Heart right ventricle (tissue), 16 donors: ENCODE measurements at regions not wholly inside any gene's neighbourhood (a gene's known extent, or its start where the extent isn't known, plus 50 kb on each side); places are given as distances from the start of the nearest gene placed in this dataset.

Source experiments
- ATAC-seq, 8 donors: fragments of 200-7000 bp; cut with Tn5 transposase; one replicate each; pipeline ENCODE4 v1.9.1; 2020; ENCODE audit warnings: mild to moderate bottlenecking in 8 of 8, moderate library complexity in 8 of 8, moderate number of reproducible peaks in 1 of 8
- DNase-seq, 2 donors: peaks; one replicate each; pipeline ENCODE4 v3.0.0-alpha.2; 2020
- H3K27ac ChIP-seq, 10 donors: fragments of 200-600 bp; sonication (generic) in 2 of 10; one replicate each; pipeline versions ENCODE4 v1.5.0 to v1.8.0; 2020 to 2022; ENCODE audit warnings: mild to moderate bottlenecking in 3 of 10
- H3K27me3 ChIP-seq, 7 donors: fragments of 200-600 bp; one replicate each; pipeline ENCODE4 v1.8.0; 2021 to 2022; ENCODE audit warnings: mild to moderate bottlenecking in 2 of 7
- H3K36me3 ChIP-seq, 9 donors: fragments of 200-600 bp; sonication (generic) in 1 of 9; one replicate each; pipeline versions ENCODE4 v1.5.0 to v1.8.0; 2020 to 2022; ENCODE audit warnings: mild to moderate bottlenecking in 2 of 9
- H3K4me1 ChIP-seq, 9 donors: fragments of 200-600 bp; sonication (generic) in 1 of 9; one replicate each; pipeline versions ENCODE4 v1.5.0 to v1.8.0; 2020 to 2022; ENCODE audit warnings: mild to moderate bottlenecking in 4 of 9
- H3K4me3 ChIP-seq, 10 donors: fragments of 200-600 bp; sonication (generic) in 2 of 10; one replicate each; pipeline versions ENCODE4 v1.5.0 to v1.8.0; 2020 to 2022; ENCODE audit warnings: mild to moderate bottlenecking in 7 of 10, moderate library complexity in 2 of 10
- H3K9me3 ChIP-seq, 11 donors: fragments of 200-600 bp in 10 of 11; sonication (generic) in 2 of 11; one replicate each; pipeline versions ENCODE4 v1.5.0 to v1.8.0; 2013 to 2022; ENCODE audit warnings: mild to moderate bottlenecking in 2 of 11, control low read depth in 1 of 11, moderate library complexity in 1 of 11
- CTCF ChIP-seq, 9 donors: fragments of 200-600 bp; sonication (generic) in 2 of 9; IDR thresholded peaks; one replicate each; pipeline versions ENCODE4 v1.5.0 to v1.8.0; 2021 to 2022; ENCODE audit warnings: antibody characterized with exemption in 9 of 9, mild to moderate bottlenecking in 5 of 9, moderate library complexity in 1 of 9
- WGBS, 2 donors: extraction: QIAGEN DNeasy Blood & Tissue Kit; methylation state at CpG; one replicate each; pipeline ENCODE4 v1.1.7; 2013; ENCODE audit warnings: inconsistent platforms in 1 of 2; 5-methylcytosine and 5-hydroxymethylcytosine counted together
- intact Hi-C, 10 donors: fragments of 100-400 bp; cut with DNase I; formaldehyde crosslinking; loops; one replicate each; pipeline versions ENCODE4 v1.11.1 to v1.14.2; 2022
- donor health status: Arrhythmogenic right ventricular cardiomyopathy.
- donor health status: ischemic (EF 13 %, LVEDD 7.1; RV severe dilation, severe dysfunction).
- donor health status: healthy with polysubstance abuse.
- donor health status: DM: no; HTN: yes; CAD: no.
- donor health status: DM: no; HTN: no; CAD: no.
- donor health status: ischemic (EF 25% LVEDD 6.9; RV normal size, moderate dysfunction).
- donor health status: ischemic (EF 25% LVEDD 5.7; RV mildly dilated, moderate dysfunction).
- donor health status: healthy.
- donor health status: DM: yes; HTN: yes; CAD: no.
- donor health status: Ischemic cardiomyopathy.
- donor health status: ischemic (EF 35%, LVEDD 5.7; RV mildly dilated, moderate dysfunction).
- donor health status: nonischemic (EF 11% LVEDD 7.7; RV severe dilation, severe dysfunction).
- donor health status: DM: yes; HTN: yes; CAD: no.
- donor health status: PGD.
- donor health status: ischemic (EF 29% LVEDD 5.4; RV normal size, mild dysfunction).
- donor health status: nonischemic (EF 23%, LVEDD 6.1; RV moderate dilation, normal function).

GRCh38 chr18:22658318-22658717 lies 240.6 kb upstream of the CTAGE1 start:
- H3K9me3 ChIP-seq, result peaks cover 0 to 55% (median 20%) of the 10 kb centered on the region in 11 donors
- WGBS, 2 donors, result 85 to 86% methylated on average over 2 of the region's 2 CpGs
- peaks cover 0 to 4% (median 0%) of the 10 kb centered on the region in 7 donors for H3K27me3 ChIP-seq
- intact Hi-C loops, result no loop called here
- no peaks in the 10 kb centered on the region for H3K36me3 ChIP-seq
- H3K27ac ChIP-seq, result no peak overlapping the region
- TF ChIP-seq CTCF (IDR thresholded peaks at IDR 0.05), result no peak
- no peak for ATAC-seq
- H3K4me3 ChIP-seq, result no peak overlapping the region
- DNase-seq, result no peak
- no peaks in the 10 kb centered on the region for H3K4me1 ChIP-seq

GRCh38 chr18:22663378-22663777 lies 245.7 kb upstream of the CTAGE1 start:
- H3K4me3 ChIP-seq, result no peak overlapping the region
- peaks cover 0 to 45% (median 17%) of the 10 kb centered on the region in 11 donors for H3K9me3 ChIP-seq
- ATAC-seq, result no peak
- 97 to 100% methylated on average over 1 of the region's 1 CpG for WGBS, 2 donors
- H3K36me3 ChIP-seq, result no peaks in the 10 kb centered on the region
- no peaks in the 10 kb centered on the region for H3K27me3 ChIP-seq
- intact Hi-C loops, result no loop called here
- no peak overlapping the region for H3K27ac ChIP-seq
- TF ChIP-seq CTCF (IDR thresholded peaks at IDR 0.05), result no peak
- DNase-seq, result no peak
- H3K4me1 ChIP-seq, result no peaks in the 10 kb centered on the region

- no peak overlapping the region for H3K27ac ChIP-seq
- DNase-seq, result no peak
- WGBS, 2 donors, result 62 to 73% methylated on average over 4 of the region's 4 CpGs
These were observed 248.8 kb upstream of the CTAGE1 start for GRCh38 chr18:22666411-22666940.

GRCh38 chr18:22667156-22667555 lies 249.4 kb upstream of the CTAGE1 start:
- TF ChIP-seq CTCF (IDR thresholded peaks at IDR 0.05), result no peak
- no peaks in the 10 kb centered on the region for H3K27me3 ChIP-seq
- peaks cover 0 to 32% (median 15%) of the 10 kb centered on the region in 11 donors for H3K9me3 ChIP-seq
- DNase-seq, result no peak
- no peaks in the 10 kb centered on the region for H3K36me3 ChIP-seq
- no peak overlapping the region for H3K4me3 ChIP-seq
- peaks cover 0 to 3% (median 0%) of the 10 kb centered on the region in 9 donors for H3K4me1 ChIP-seq
- ATAC-seq, result no peak
- intact Hi-C loops, result no loop called here
- no peak overlapping the region for H3K27ac ChIP-seq
- WGBS, 2 donors, result 71 to 73% methylated on average over 4 of the region's 4 CpGs

More at GRCh38 chr18:22666411-22666940, 248.8 kb upstream of the CTAGE1 start:
- Histone ChIP-seq H3K27me3 (no peaks in the 10 kb centered on the region), H3K4me1 (no peaks in the 10 kb centered on the region), H3K36me3 (no peaks in the 10 kb centered on the region), H3K9me3 (peaks cover 0 to 33% (median 15%) of the 10 kb centered on the region in 11 donors), H3K4me3 (no peak overlapping the region)
- TF ChIP-seq CTCF (IDR thresholded peaks at IDR 0.05), result no peak
- intact Hi-C loops, result no loop called here
- ATAC-seq, result no peak
